Osteocyte (in vitro differentiated cells): ENCODE measurements at regions not wholly inside any gene's neighbourhood (a gene's known extent, or its start where the extent isn't known, plus 50 kb on each side); places are given as distances from the start of the nearest gene placed in this dataset.

ENCODE experiments used
- DNase-seq: peaks from one replicate; pipeline ENCODE4 v3.0.0; 2021; ENCODE audit warnings: mixed read lengths; ENCODE audit not compliant: unreplicated experiment; ENCODE audit errors: extremely low spot score
- H3K27ac Mint-ChIP-seq: one replicate; pipeline ENCODE4 v1.8.0; 2021; ENCODE audit warnings: mild to moderate bottlenecking, mixed read lengths; ENCODE audit not compliant: unreplicated experiment
- H3K27me3 Mint-ChIP-seq: one replicate; pipeline ENCODE4 v1.8.0; 2021; ENCODE audit warnings: mixed read lengths; ENCODE audit not compliant: unreplicated experiment
- H3K36me3 Mint-ChIP-seq: one replicate; pipeline ENCODE4 v1.8.0; 2021; ENCODE audit warnings: mixed read lengths; ENCODE audit not compliant: unreplicated experiment
- H3K4me1 Mint-ChIP-seq: one replicate; pipeline ENCODE4 v1.8.0; 2021; ENCODE audit warnings: mixed read lengths; ENCODE audit not compliant: unreplicated experiment
- H3K4me3 Mint-ChIP-seq: one replicate; pipeline ENCODE4 v1.8.0; 2021; ENCODE audit warnings: mild to moderate bottlenecking, moderate library complexity, mixed read lengths; ENCODE audit not compliant: unreplicated experiment
- H3K9me3 Mint-ChIP-seq: one replicate; pipeline ENCODE4 v1.8.0; 2021; ENCODE audit warnings: mixed read lengths; ENCODE audit not compliant: unreplicated experiment
- TF ChIP-seq, protein P1 (sequence below): fragments of 200-600 bp; sonication (generic); IDR thresholded peaks from 2 replicates; pipeline ENCODE4 v1.5.0; 2021; ENCODE audit warnings: antibody characterized with exemption, mild to moderate bottlenecking, moderate library complexity

DNA sequence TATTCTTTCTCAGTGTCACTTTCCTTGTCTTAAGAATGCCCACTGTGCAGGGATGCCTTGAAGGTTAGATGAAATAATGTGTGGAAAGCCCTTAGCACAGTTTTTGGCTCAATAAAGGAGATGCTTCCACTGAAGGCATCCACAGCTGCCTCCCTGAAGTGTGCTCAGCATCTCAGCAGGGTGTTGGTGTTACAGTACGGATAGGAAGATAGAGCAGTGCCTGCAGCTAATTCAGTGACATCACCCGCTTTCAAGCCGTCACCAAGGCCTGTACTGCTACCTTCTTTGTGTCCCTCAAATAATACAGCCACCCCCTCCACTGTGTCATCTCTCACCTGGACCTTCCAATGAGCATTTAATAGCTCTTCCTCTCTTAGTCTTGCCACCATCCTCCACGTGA is 59.0 kb downstream of the NDUFS5 start:
- peaks cover 11% of the 10 kb centered on the region for H3K27me3 Mint-ChIP-seq
- H3K27ac Mint-ChIP-seq: no peak overlapping the region
- no peaks in the 10 kb centered on the region for H3K36me3 Mint-ChIP-seq
- H3K4me3 Mint-ChIP-seq: no peak overlapping the region
- no peaks in the 10 kb centered on the region for H3K9me3 Mint-ChIP-seq
- no peak for DNase-seq
- peaks cover 20% of the 10 kb centered on the region for H3K4me1 Mint-ChIP-seq
- TF ChIP-seq, protein P1, sequence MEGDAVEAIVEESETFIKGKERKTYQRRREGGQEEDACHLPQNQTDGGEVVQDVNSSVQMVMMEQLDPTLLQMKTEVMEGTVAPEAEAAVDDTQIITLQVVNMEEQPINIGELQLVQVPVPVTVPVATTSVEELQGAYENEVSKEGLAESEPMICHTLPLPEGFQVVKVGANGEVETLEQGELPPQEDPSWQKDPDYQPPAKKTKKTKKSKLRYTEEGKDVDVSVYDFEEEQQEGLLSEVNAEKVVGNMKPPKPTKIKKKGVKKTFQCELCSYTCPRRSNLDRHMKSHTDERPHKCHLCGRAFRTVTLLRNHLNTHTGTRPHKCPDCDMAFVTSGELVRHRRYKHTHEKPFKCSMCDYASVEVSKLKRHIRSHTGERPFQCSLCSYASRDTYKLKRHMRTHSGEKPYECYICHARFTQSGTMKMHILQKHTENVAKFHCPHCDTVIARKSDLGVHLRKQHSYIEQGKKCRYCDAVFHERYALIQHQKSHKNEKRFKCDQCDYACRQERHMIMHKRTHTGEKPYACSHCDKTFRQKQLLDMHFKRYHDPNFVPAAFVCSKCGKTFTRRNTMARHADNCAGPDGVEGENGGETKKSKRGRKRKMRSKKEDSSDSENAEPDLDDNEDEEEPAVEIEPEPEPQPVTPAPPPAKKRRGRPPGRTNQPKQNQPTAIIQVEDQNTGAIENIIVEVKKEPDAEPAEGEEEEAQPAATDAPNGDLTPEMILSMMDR: no peak

GRCh38 chr1:39086386-39086785 is 60.2 kb downstream of the NDUFS5 start:
- Mint-ChIP-seq H3K9me3 (no peaks in the 10 kb centered on the region), H3K36me3 (no peaks in the 10 kb centered on the region), H3K27me3 (peaks cover 11% of the 10 kb centered on the region), H3K27ac (no peak overlapping the region), H3K4me3 (no peak overlapping the region), H3K4me1 (peaks cover 19% of the 10 kb centered on the region)
- no peak for DNase-seq
- TF ChIP-seq, protein P1: no peak

- H3K27me3 Mint-ChIP-seq: peaks cover 11% of the 10 kb centered on the region
- no peak overlapping the region for H3K4me3 Mint-ChIP-seq
- DNase-seq: no peak
- no peaks in the 10 kb centered on the region for H3K9me3 Mint-ChIP-seq
- H3K27ac Mint-ChIP-seq: no peak overlapping the region
- TF ChIP-seq, protein P1: no peak
- peaks cover 19% of the 10 kb centered on the region for H3K4me1 Mint-ChIP-seq
- H3K36me3 Mint-ChIP-seq: no peaks in the 10 kb centered on the region
Measured at GRCh38 chr1:39086865-39087409, 60.8 kb downstream of the NDUFS5 start.

DNA sequence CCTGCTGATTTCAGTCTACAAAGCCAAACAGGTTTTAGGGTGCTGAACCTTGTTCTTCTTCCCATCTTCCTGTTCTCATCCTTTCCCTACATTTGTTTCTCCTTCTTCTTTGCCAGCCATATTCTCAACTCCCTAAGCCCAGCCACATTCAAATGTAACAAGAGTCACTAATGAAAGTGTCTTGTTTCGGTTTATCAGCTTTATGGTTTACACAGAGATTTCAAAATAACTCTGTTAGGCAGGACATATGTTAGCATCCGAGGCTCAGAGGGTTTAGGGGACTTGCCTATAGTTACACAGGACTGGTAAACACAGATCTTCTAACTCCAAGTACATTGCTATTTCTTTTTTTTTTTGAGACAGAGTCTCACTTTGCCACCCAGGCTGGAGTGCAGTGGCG is 61.3 kb downstream of the NDUFS5 start:
- H3K36me3 Mint-ChIP-seq: no peaks in the 10 kb centered on the region
- TF ChIP-seq, protein P1: no peak
- H3K4me3 Mint-ChIP-seq: no peak overlapping the region
- no peaks in the 10 kb centered on the region for H3K9me3 Mint-ChIP-seq
- no peak for DNase-seq
- H3K27me3 Mint-ChIP-seq: peaks cover 7% of the 10 kb centered on the region
- H3K27ac Mint-ChIP-seq: no peak overlapping the region
- H3K4me1 Mint-ChIP-seq: peaks cover 14% of the 10 kb centered on the region

DNA sequence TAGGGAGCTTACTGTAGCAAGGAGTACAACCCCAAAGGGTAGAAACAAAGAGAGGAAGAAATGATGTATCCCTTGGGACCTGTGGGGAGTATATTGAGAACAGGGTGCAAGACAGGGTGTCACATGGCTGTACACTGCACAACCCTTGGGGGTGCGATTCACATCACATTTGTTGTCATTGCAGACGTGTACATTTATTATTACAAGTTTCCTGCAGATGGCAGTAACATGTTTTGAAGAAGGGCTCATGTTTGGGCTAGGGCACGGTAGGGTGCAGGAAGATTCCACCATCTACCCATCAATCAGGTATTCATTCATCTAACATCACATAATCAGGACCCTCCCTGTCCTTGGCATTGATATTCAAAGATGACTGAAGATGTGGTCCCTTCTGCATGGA is 62.5 kb downstream of the NDUFS5 start:
- no peak overlapping the region for H3K4me3 Mint-ChIP-seq
- no peak overlapping the region for H3K27ac Mint-ChIP-seq
- peaks cover 4% of the 10 kb centered on the region for H3K27me3 Mint-ChIP-seq
- TF ChIP-seq, protein P1: peak; percentile 5
- DNase-seq: no peak
- no peaks in the 10 kb centered on the region for H3K36me3 Mint-ChIP-seq
- no peaks in the 10 kb centered on the region for H3K9me3 Mint-ChIP-seq
- H3K4me1 Mint-ChIP-seq: peaks cover 12% of the 10 kb centered on the region
